Lower leg skin (tissue), 3 donors: ENCODE measurements at regions not wholly inside any gene's neighbourhood (a gene's known extent, or its start where the extent isn't known, plus 50 kb on each side); places are given as distances from the start of the nearest gene placed in this dataset.

Source experiments
- POLR2A ChIP-seq, 2 donors: fragments of 450-650 bp; IDR thresholded peaks; one replicate each; pipeline ENCODE4 v1.6.1; 2016 to 2017; ENCODE audit warnings: antibody characterized with exemption in 2 of 2, mild to moderate bottlenecking in 1 of 2, moderate library complexity in 1 of 2
- TF ChIP-seq, protein P1 (sequence below), 3 donors: fragments of 450-650 bp; IDR thresholded peaks; one replicate each; pipeline ENCODE4 v1.5.1; 2016; ENCODE audit warnings: antibody characterized with exemption in 3 of 3, mild to moderate bottlenecking in 3 of 3, moderate library complexity in 2 of 3

- TF ChIP-seq, protein P1, sequence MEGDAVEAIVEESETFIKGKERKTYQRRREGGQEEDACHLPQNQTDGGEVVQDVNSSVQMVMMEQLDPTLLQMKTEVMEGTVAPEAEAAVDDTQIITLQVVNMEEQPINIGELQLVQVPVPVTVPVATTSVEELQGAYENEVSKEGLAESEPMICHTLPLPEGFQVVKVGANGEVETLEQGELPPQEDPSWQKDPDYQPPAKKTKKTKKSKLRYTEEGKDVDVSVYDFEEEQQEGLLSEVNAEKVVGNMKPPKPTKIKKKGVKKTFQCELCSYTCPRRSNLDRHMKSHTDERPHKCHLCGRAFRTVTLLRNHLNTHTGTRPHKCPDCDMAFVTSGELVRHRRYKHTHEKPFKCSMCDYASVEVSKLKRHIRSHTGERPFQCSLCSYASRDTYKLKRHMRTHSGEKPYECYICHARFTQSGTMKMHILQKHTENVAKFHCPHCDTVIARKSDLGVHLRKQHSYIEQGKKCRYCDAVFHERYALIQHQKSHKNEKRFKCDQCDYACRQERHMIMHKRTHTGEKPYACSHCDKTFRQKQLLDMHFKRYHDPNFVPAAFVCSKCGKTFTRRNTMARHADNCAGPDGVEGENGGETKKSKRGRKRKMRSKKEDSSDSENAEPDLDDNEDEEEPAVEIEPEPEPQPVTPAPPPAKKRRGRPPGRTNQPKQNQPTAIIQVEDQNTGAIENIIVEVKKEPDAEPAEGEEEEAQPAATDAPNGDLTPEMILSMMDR (IDR thresholded peaks at IDR 0.05), result no peak
- TF ChIP-seq POLR2A (IDR thresholded peaks at IDR 0.05), result no peak
These were observed 150.0 kb upstream of the MARCKS start for GRCh38 chr6:113707194-113707593.
